ENCODE measurements at regions not wholly inside any gene's neighbourhood (a gene's known extent, or its start where the extent isn't known, plus 50 kb on each side); places are given as distances from the start of the nearest gene placed in this dataset.
"Not testable (repeated sequence)": the region's sequence is repeated elsewhere in the genome, so short reads cannot be mapped to it uniquely, and the experiment has no call there.

GRCh38 chr4:79827283-79827682 is 245.7 kb downstream of the ANTXR2 start:
- no peak for TF ChIP-seq ZNF274 (IDR thresholded peaks at IDR 0.05; ENCODE audit: low read depth, low read length)
- TF ChIP-seq SUZ12 (IDR thresholded peaks at IDR 0.05; ENCODE audit: extremely low read depth, insufficient read depth, insufficient read length) = no peak
- TF ChIP-seq YY1 (IDR thresholded peaks at IDR 0.05; ENCODE audit: insufficient read depth, insufficient read length) = no peak
- DNase-seq (ENCODE audit: low read depth, low spot score) = no peak
- H3K27me3 ChIP-seq (ENCODE audit: insufficient read depth, insufficient read length) = no peaks in the 10 kb centered on the region
- no peak overlapping the region for H3K4me3 ChIP-seq (ENCODE audit: insufficient read length, low read depth)
- H3K4me1 ChIP-seq (ENCODE audit: insufficient read depth, insufficient read length) = no peaks in the 10 kb centered on the region
- no peaks in the 10 kb centered on the region for H3K9me3 ChIP-seq (ENCODE audit: insufficient read depth, low read length)
- no peak overlapping the region for H3K9ac ChIP-seq (ENCODE audit: insufficient read length, low read depth)
- H3K36me3 ChIP-seq (ENCODE audit: insufficient read depth, insufficient read length, low read length) = no peaks in the 10 kb centered on the region

- Histone ChIP-seq H3K9ac (ENCODE audit: insufficient read length, low read depth) (no peak overlapping the region), H3K4me3 (ENCODE audit: insufficient read length, low read depth) (no peak overlapping the region), H3K36me3 (ENCODE audit: insufficient read depth, insufficient read length, low read length) (no peaks in the 10 kb centered on the region), H3K27me3 (ENCODE audit: insufficient read depth, insufficient read length) (no peaks in the 10 kb centered on the region), H3K4me1 (ENCODE audit: insufficient read depth, insufficient read length) (no peaks in the 10 kb centered on the region), H3K9me3 (ENCODE audit: insufficient read depth, low read length) (no peaks in the 10 kb centered on the region)
- TF ChIP-seq SUZ12 (IDR thresholded peaks at IDR 0.05; ENCODE audit: extremely low read depth, insufficient read depth, insufficient read length) (no peak), ZNF274 (IDR thresholded peaks at IDR 0.05; ENCODE audit: low read depth, low read length) (no peak), YY1 (IDR thresholded peaks at IDR 0.05; ENCODE audit: insufficient read depth, insufficient read length) (no peak)
- DNase-seq (ENCODE audit: low read depth, low spot score) = no peak
These were observed 249.8 kb downstream of the ANTXR2 start for GRCh38 chr4:79823148-79823763.

DNA sequence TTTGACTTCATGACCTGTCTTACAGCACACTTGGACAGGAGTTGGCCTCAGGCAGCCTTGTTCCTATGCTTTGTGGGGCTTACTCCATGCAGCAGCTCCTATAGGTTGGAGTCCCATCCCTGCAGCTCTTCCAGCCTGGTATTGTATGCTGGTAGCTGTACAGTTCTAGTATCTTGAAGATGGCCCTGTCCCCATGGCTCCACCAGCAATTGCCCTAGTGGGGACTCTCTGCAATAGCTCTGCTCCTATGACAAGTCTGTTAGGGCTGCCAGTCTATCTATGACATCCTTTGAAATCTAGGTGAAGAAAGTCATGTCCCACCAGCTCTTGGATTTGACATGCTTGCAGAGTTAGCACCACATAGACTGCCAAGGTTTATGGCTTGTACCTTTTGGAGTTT is 252.6 kb downstream of the ANTXR2 start:
- Histone ChIP-seq H3K27me3 (ENCODE audit: insufficient read depth, insufficient read length) (no peaks in the 10 kb centered on the region), H3K4me3 (ENCODE audit: insufficient read length, low read depth) (no peak overlapping the region), H3K4me1 (ENCODE audit: insufficient read depth, insufficient read length) (no peaks in the 10 kb centered on the region), H3K9me3 (ENCODE audit: insufficient read depth, low read length) (no peaks in the 10 kb centered on the region), H3K36me3 (ENCODE audit: insufficient read depth, insufficient read length, low read length) (no peaks in the 10 kb centered on the region), H3K9ac (ENCODE audit: insufficient read length, low read depth) (no peak overlapping the region)
- DNase-seq (ENCODE audit: low read depth, low spot score) = no peak
- no peak for TF ChIP-seq ZNF274 (IDR thresholded peaks at IDR 0.05; ENCODE audit: low read depth, low read length)
- TF ChIP-seq SUZ12 (IDR thresholded peaks at IDR 0.05; ENCODE audit: extremely low read depth, insufficient read depth, insufficient read length) = no peak
- TF ChIP-seq YY1 (IDR thresholded peaks at IDR 0.05; ENCODE audit: insufficient read depth, insufficient read length) = no peak

- not testable (repeated sequence) for DNase-seq (ENCODE audit: low read depth, low spot score); H3K9me3 ChIP-seq (ENCODE audit: insufficient read depth, low read length)
These were observed 265.1 kb downstream of the ANTXR2 start for GRCh38 chr4:79807933-79808332.

DNA sequence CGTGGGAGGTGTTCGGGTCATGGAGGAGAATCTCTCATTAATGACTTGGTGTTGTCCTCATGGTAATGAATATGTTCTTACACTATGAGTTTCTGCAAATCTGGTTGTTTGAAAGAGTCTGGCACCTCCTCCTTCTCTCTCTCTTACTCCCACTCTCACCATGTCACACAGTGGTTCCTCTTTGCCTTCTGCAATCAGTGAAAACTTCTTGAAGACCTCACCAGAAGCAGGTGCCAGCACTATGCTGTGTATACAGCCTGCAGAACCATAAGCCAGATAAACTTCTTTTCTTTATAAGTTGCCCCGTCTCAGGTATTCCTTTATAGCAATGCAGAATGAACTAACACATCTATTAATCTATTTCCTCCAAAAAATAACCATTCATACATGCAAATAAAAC is 275.0 kb downstream of the ANTXR2 start:
- no peaks in the 10 kb centered on the region for H3K4me1 ChIP-seq (ENCODE audit: insufficient read depth, insufficient read length)
- TF ChIP-seq YY1 (IDR thresholded peaks at IDR 0.05; ENCODE audit: insufficient read depth, insufficient read length) = no peak
- TF ChIP-seq ZNF274 (IDR thresholded peaks at IDR 0.05; ENCODE audit: low read depth, low read length) = no peak
- no peak for TF ChIP-seq SUZ12 (IDR thresholded peaks at IDR 0.05; ENCODE audit: extremely low read depth, insufficient read depth, insufficient read length)
- H3K4me3 ChIP-seq (ENCODE audit: insufficient read length, low read depth) = no peak overlapping the region
- no peaks in the 10 kb centered on the region for H3K27me3 ChIP-seq (ENCODE audit: insufficient read depth, insufficient read length)
- no peak overlapping the region for H3K9ac ChIP-seq (ENCODE audit: insufficient read length, low read depth)
- no peaks in the 10 kb centered on the region for H3K9me3 ChIP-seq (ENCODE audit: insufficient read depth, low read length)
- no peak for DNase-seq (ENCODE audit: low read depth, low spot score)
- H3K36me3 ChIP-seq (ENCODE audit: insufficient read depth, insufficient read length, low read length) = no peaks in the 10 kb centered on the region

More at GRCh38 chr4:79807933-79808332, 265.1 kb downstream of the ANTXR2 start:
- not testable (repeated sequence) for H3K4me1 ChIP-seq (ENCODE audit: insufficient read depth, insufficient read length); H3K4me3 ChIP-seq (ENCODE audit: insufficient read length, low read depth); H3K9ac ChIP-seq (ENCODE audit: insufficient read length, low read depth); H3K27me3 ChIP-seq (ENCODE audit: insufficient read depth, insufficient read length); H3K36me3 ChIP-seq (ENCODE audit: insufficient read depth, insufficient read length, low read length)

- Histone ChIP-seq H3K4me3 (ENCODE audit: insufficient read length, low read depth) (no peak overlapping the region), H3K27me3 (ENCODE audit: insufficient read depth, insufficient read length) (no peaks in the 10 kb centered on the region), H3K36me3 (ENCODE audit: insufficient read depth, insufficient read length, low read length) (no peaks in the 10 kb centered on the region), H3K9ac (ENCODE audit: insufficient read length, low read depth) (no peak overlapping the region), H3K4me1 (ENCODE audit: insufficient read depth, insufficient read length) (no peaks in the 10 kb centered on the region), H3K9me3 (ENCODE audit: insufficient read depth, low read length) (no peaks in the 10 kb centered on the region)
- no peak for TF ChIP-seq SUZ12 (IDR thresholded peaks at IDR 0.05; ENCODE audit: extremely low read depth, insufficient read depth, insufficient read length)
- no peak for TF ChIP-seq YY1 (IDR thresholded peaks at IDR 0.05; ENCODE audit: insufficient read depth, insufficient read length)
- no peak for TF ChIP-seq ZNF274 (IDR thresholded peaks at IDR 0.05; ENCODE audit: low read depth, low read length)
- DNase-seq (ENCODE audit: low read depth, low spot score) = no peak
These were observed 276.1 kb downstream of the ANTXR2 start for GRCh38 chr4:79796948-79797347.

DNA sequence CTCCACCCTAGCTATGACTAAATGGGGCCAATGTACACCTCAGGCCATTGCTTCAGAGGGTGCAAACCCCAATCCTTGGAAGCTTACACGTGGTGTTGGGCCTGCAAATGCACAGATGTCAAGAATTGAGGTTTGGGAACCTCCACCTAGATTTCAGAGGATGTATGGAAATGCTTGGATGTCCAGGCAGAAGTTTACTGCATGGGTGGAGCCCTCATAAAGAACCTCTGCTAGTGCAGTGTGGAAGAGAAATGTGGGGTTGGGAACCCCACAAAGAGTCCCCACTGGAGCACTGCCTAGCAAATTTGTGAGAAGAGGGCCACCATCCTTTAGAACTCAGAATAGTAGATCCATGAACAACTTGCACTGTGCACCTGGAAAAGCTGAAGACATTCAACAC is 284.1 kb downstream of the ANTXR2 start:
- TF ChIP-seq YY1 (IDR thresholded peaks at IDR 0.05; ENCODE audit: insufficient read depth, insufficient read length) (no peak), ZNF274 (IDR thresholded peaks at IDR 0.05; ENCODE audit: low read depth, low read length) (no peak), SUZ12 (IDR thresholded peaks at IDR 0.05; ENCODE audit: extremely low read depth, insufficient read depth, insufficient read length) (no peak)
- H3K9ac ChIP-seq (ENCODE audit: insufficient read length, low read depth) = no peak overlapping the region
- H3K36me3 ChIP-seq (ENCODE audit: insufficient read depth, insufficient read length, low read length) = no peaks in the 10 kb centered on the region

More for the DNA sequence above, 284.1 kb downstream of the ANTXR2 start:
- H3K4me1 ChIP-seq (ENCODE audit: insufficient read depth, insufficient read length) = no peaks in the 10 kb centered on the region
- H3K9me3 ChIP-seq (ENCODE audit: insufficient read depth, low read length) = peaks cover 16% of the 10 kb centered on the region; the same call in 1 of the 2 replicates
- DNase-seq (ENCODE audit: low read depth, low spot score) = no peak
- H3K4me3 ChIP-seq (ENCODE audit: insufficient read length, low read depth) = no peak overlapping the region
- no peaks in the 10 kb centered on the region for H3K27me3 ChIP-seq (ENCODE audit: insufficient read depth, insufficient read length)
